HG03575 (cell line): ENCODE measurements at regions not wholly inside any gene's neighbourhood (a gene's known extent, or its start where the extent isn't known, plus 50 kb on each side); places are given as distances from the start of the nearest gene placed in this dataset.

Experiments used
- ATAC-seq: cut with Tn5 transposase; IDR thresholded peaks from one replicate; pipeline ENCODE4 v1.9.1; 2021; ENCODE audit not compliant: unreplicated experiment, insufficient number of reproducible peaks, low FRiP score; ENCODE audit errors: extremely low read depth

DNA sequence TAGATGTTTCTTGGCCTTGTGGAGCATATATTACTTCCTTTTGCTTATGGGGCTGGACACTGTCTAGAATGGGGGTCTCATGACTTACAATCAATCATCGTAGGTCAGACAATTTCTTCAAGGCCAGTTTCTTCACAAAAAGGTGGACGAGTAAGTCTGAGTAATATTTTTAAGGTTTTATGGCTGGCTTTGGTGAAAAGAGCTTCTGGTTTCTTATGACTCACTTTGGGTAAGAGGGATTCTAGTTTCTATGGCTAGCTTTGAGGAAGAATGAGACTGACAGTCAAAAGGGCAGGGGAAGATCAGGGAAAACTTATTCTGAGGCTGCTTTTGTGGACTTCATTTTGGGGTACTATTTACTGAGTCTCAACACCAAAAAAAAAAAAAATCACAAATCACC, 2067.2 kb upstream of the C9orf72 start:
- ATAC-seq, result no peak

DNA sequence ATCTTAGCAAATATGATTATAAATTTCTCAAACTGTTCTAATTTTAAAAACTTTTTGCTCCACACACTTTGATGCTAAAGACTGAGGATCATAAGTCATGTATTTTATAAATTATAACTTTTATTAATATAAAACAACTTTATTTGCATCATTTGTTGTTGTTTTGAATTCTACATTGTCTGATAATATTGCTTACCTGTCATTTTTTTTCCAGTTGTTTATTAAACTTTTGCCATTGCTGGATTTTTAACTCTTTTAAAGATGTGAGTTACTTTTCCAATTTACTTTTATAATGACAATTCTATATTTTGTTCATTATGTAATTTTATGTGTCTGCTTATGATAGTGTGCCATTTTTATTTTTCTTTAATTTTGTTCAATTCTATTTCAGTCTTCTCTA, 2071.2 kb upstream of the C9orf72 start:
- no peak for ATAC-seq

DNA sequence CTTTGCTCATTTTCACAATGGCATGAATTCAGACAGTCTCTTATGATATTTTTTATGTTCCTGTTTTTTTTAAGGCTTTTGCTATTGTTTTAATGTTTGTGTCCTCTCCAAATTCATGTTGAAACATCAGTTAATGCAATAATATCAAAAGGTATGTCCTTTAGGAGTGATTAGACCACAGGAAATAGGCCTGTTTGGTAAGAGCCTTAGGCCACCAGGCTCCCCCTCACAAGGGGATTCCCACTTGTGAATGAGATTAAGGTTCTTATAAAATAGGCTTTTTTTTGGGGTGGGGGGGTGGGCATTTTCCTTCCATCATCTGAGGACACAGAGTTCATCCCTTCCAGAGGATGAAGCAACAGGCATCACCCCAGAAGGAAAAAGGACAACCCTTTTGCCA, 2074.2 kb upstream of the C9orf72 start:
- ATAC-seq, result no peak

DNA sequence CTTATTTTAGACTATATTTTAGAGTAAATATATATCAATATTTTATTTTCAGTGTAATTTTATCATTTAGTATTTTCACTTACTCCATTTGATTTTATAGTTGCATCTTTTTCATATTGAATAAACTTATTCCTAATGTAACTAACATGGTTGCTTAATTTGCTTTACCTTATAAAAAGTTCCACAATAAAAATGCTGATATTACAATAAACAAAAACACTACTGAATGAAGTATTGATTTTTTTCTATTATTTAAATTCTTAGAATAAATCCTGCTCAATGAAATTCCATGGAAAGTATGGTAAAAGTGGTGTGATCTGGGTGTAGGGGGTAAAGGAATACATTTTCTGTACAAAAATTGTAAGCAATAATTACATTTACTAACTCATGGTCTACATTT, 2074.9 kb upstream of the C9orf72 start:
- no peak for ATAC-seq

DNA sequence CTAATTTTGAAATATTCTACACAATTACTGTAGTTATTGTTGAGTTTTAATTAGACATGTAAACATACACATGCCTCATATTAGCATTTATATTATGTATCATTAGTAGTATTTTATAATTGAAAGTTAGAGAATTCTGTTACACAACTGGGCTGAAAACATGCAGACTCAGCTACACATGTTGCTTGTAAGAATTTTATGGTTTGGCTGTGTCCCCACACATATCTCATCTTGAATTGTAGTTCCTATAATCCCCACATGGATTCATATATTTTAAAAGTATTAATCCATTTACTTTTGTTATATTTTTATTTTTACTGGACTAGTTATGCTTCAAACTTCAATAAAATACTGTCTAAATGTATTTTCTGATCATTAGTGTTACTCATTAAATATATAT, 2075.3 kb upstream of the C9orf72 start:
- ATAC-seq, result no peak

DNA sequence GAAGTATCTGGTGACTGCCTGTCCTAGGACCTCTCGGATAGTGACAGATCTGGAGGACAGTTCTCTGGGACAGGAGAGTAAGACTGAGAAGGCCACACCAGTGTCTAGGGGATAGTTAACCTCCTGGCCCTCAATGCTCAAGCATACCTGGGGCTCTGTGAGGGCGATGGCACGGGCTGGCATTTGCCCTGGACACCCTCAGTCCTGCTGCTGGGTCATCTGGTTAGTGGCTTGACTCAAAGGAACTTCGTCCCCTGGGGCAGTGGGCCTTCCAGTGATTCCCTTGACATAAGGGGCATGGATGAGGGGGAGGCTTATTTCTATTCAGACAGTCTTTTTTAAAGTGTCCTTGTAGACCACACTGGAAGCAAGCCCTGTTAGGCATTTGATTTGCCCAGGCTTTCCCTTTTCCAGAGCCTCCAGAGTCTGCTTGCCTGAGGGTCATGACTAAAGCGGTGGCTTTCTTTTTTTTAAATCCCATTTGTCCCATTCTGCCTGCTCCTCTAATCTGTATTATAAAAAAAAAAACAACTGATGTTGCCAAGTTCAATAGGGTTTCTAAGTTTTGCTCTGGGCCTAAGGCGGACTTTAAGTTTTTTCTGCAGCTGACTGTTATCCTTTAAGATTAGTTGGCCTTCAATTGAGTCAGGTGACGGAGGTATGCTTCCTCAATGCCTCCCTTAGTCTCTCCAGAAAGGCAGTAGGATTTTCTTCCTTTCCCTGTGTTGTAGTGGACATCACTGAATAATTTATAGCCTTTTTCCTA, 2083.5 kb upstream of the C9orf72 start:
- ATAC-seq, result no peak

DNA sequence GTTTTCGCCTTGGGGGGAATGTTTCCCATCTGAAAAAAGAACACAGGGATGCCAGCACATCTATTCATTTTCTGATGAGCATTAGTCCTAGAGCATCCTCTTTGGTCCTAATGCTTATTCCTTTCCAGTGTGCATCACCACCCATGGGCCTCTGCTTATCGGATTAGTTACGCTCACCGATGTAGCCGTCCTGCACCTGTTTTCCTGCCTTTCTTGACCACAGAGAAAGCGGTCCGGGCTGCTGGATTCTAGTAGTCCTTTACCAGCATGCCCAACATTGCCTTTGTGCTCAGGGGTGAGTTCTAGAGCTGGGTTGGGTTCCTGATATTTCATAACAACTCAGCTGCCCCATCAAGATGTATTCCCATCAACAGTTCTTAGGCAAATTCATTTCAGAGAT, 2084.5 kb upstream of the C9orf72 start:
- ATAC-seq, result no peak

DNA sequence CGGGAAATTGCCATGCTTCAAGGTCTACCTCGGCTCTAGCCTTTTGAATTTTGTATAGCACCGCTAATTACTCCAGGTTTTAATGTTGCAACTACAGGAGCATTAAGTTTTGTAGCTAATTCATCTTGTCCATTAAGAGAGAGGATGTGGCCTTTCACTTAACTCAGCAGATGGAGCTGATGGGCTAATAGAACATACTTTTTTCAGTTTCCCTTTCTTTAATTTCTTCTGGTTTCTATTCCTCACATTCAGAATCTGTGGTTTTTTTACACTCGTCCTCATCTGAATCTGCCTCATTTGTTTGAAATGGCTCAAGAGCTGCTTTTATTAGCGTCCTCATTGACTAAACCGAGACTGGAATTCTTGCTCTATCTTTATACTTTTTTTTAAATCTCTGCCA, 2085.7 kb upstream of the C9orf72 start:
- no peak for ATAC-seq

DNA sequence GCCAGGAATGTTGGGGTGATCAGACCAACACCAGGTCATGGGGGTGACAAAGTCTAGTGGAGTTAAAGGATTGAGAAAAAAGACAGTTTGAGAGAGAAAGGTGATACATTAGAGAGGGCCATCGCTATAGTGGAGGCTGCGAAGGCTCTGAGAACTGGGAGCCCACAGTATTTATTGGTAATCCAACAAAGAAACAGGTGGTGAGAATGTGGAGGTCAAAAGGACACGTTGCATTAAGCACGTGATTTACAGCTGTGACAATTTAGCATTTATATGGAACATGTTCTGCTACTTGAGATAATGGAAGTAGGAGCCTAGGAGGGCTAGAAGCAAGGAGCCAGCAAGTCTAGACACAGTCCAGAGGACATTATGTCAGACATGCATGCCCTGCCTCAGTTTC, 2086.5 kb upstream of the C9orf72 start:
- no peak for ATAC-seq

DNA sequence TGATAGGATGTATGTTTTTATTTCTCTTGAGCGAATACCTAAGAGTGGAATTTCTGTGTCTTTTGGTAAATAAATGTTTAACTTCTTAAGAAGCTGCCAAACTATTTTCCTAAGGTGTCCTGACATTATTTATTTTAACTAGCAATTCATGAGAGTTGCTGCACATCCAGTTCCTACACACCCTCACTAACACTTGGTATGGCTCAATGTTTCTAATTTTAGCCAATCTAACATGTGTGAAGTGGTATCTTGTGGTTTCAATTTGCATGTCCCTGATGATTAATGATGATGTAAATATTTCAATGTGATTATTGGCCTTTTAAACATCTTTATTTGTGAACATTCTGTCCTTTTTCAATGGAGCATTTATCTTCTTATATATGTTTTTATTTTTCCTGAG, 2095.5 kb upstream of the C9orf72 start:
- no peak for ATAC-seq

DNA sequence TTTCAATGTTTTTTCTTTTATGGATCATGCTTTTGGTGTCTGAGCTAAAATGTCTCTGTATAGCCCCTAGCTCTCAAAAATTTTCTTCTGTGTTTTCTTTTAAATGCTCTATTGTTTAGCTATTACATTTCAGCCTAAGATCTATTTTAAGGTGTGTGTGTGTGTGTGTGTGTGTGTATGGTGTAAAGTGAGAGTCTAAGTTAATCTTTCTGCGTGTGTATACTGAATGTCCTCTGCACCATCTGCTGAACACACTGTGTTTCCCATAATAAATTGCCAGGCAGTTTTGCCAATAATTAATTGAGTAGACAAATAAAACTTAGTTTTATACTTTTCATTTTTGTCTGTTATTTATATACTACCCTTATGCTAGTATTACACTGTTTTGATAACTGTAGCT, 2096.3 kb upstream of the C9orf72 start:
- ATAC-seq, result no peak

DNA sequence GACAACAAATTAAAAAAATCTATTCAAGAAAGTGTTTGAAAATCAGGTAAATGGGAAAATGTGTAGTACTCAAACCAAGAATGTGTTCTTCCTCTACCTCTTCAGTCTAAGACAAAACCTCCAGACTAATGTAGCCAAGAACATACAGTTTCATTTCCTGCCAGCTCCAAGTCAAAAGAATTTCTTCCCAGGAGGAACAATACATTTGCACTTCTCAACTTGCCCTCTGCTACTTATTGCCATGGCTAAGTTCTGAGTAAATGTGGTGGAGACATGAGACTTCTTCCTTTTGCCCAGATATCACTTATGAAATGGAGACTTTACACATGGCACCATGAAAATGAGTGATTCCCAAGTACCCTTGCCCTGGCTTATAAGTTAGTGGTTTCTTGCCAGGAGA, 2112.2 kb upstream of the C9orf72 start:
- no peak for ATAC-seq

DNA sequence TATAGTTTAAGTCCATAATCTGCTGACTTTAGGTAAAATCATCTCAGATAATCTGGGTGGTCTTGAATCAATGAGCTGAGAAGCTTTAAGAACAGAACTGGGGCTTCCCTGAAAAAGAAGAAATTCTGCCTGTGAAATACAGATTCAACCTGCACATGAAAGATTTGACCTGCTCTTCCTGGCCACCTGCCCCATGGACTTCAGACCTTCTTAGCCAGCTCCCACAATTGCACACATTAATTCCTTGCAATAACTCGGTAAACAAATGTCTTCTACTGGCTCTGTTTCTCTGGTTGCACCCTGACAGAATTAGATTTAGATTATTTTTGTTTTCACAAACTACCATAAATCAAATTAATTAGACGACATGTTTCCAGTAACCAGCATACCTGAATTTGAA, 2117.9 kb upstream of the C9orf72 start:
- ATAC-seq, result no peak

DNA sequence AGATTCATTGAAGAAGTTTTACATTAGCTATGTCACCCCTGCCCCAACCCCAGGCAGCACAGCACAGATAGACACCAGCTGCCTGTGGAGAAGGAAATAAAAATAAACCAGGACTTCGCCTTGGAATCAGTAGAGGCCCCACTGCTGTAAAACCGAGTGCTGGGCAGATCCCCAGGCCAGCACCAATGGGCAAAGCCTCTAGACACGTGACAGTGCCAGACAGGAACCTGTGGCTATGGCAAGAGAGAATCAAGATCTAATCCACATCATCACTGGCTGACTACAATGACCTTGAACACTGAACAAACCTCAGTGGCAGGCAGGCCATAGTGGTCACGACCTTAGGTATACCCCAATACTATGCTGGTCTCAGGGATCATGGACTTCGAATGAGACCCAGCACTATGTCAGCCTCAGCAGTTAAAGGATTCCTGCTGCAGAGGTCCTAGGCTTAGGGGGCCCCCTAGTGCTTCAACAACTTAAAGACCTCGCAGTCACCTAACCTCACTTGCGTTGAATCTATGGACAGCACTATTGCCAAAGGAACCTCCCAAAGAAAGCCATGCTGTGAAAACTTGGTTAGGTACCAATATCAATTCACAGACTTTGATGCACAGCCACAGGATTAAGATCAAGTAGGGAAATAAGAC, 2118.6 kb upstream of the C9orf72 start:
- ATAC-seq, result no peak

DNA sequence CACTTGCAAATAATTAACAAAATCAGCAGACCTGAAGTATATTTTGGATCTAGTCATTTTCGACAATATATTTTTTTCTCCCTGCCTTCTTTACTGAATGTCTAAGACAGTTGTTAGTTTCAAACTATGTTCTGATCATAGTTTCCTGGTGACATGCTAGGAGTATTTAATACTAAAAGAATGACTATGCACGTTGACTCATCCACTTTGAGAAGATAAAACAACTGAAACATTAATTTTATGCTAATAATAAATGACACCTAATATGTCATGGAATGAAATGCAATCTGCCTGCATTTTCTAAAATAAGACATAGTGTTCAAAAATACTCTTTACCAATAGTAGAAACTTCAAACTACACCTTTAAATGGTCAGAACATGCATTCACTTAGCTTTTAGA, 2123.7 kb upstream of the C9orf72 start:
- ATAC-seq, result no peak

DNA sequence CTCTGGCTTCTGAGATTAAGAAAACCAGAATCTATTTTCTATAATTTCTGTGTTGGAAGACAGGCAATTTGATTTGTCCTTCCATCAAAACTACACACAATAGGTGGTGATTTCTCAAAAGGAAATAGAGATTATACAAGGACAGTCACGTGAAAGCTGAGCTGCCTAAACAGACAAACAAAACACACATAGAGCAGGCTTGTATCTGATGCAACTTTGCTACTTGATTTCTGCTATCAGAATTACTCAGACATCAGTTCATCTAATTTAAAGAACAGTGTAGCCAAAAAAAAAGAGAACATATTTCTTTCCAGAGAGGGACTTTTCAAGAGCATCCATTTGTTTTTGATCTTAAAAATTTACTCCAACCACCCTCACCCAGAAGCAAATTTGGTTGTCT, 2128.3 kb upstream of the C9orf72 start:
- no peak for ATAC-seq

DNA sequence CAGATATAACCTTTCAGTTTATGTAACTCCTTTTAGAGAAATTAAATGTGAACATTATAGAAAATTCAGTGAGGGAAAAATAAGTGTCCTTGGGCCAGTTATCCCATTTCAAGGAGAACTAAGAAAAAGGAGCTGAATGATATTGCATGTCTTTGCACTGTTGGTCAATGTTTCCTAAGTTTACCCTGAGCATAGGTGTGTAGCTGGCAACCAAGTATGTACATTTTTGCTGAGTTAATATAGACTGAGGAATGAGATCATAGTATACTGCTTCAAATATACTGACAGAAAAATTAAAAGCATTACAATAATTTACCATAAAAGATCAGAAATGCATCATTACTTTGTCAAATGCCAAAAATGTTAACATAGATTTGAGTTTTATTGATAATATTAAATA, 2128.7 kb upstream of the C9orf72 start:
- ATAC-seq, result no peak

DNA sequence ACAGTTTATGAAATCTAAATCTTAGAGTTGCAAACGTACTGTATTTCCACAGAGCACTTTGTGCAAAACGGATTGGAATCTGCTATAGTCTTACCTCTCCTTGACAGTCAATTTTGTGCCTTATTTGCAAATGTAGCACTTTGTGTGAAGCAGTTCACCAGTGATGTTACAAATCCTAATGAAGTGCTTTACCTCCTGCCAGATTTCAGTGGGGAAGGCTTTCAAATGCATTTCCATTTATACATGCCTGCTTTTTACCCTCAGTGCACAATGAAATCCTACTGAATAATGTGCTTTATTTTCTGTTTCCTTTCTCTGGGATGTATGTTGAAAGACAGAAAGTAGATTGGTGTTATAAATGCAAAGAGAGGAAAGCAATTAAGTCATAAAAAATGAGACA, 2141.6 kb upstream of the C9orf72 start:
- ATAC-seq, result no peak

DNA sequence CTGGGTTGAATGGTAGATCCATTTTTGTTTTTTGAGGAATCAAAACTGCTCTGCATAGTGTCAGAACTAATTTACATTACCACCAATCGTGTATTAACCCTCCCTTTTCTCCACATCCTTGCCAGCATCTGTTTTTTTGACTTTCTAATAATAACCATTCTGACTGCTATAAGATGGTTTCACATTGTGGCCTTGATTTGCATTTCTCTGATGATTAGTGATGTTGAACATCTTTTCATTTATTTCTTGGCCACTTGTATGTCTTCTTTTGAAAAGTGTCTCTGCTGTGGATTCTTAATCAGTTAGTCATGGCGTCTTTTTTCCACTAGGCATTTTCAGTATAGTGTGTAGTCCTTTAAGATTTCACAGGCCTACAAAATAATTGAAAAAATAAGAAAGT, 2144.3 kb upstream of the C9orf72 start:
- ATAC-seq, result no peak

DNA sequence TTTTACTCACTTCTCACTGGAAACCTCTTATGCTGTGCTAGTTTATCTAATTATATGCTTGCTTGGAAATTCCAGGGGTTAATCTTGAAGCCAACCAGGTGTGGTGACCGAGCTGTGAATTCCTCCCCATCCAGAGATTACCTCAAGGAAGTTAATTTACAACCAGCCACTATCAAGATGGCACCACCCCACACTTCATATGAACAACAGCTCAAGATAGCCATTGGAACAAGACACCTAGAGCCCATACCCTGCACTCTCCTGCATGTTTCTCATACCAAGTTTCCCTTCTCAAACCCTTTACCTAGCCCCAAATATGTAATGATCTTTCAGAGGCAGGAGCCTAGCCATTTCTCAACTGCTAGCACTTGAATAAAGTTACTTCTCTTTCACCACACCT, 2156.9 kb upstream of the C9orf72 start:
- no peak for ATAC-seq

DNA sequence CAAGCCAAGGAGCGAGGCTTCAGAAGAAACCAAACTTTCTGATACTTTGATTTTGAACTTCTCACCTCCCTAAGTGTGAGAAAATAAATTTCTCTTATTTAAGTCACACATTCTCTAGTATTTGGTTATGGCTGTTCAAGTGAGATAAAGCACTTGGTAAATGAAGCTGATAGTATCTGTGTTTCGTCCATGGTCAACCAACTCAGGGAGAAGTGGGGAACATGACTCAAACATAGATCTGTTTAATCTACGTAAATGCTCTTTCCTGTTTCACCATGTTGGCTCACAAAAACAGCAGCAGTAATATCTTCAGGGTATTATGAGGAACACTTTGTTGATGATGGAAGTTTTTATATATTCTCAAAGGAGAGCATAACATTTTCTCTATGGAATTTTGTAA, 2167.2 kb upstream of the C9orf72 start:
- ATAC-seq, result no peak
